ENCODE measurements at regions not wholly inside any gene's neighbourhood (a gene's known extent, or its start where the extent isn't known, plus 50 kb on each side); places are given as distances from the start of the nearest gene placed in this dataset.

- no peak overlapping the region for H3K4me3 ChIP-seq
- no peaks in the 10 kb centered on the region for H3K27me3 ChIP-seq
- DNase-seq (no peak), ATAC-seq (no peak)
- intact Hi-C loops (cut with DNase I): no loop called here
- no peak overlapping the region for H3K27ac ChIP-seq
- H3K4me1 ChIP-seq: no peaks in the 10 kb centered on the region
- no peaks in the 10 kb centered on the region for H3K36me3 ChIP-seq
- no peak for TF ChIP-seq CTCF (IDR thresholded peaks at IDR 0.05)
- no peaks in the 10 kb centered on the region for H3K9me3 ChIP-seq
Measured at GRCh38 chr1:190633488-190633887, 155.8 kb upstream of the BRINP3 start.

GRCh38 chr1:190634134-190634533 is 156.5 kb upstream of the BRINP3 start:
- Histone ChIP-seq H3K9me3 (no peaks in the 10 kb centered on the region), H3K27me3 (no peaks in the 10 kb centered on the region), H3K36me3 (no peaks in the 10 kb centered on the region), H3K27ac (no peak overlapping the region), H3K4me3 (no peak overlapping the region), H3K4me1 (no peaks in the 10 kb centered on the region)
- no peak for TF ChIP-seq CTCF (IDR thresholded peaks at IDR 0.05)
- no peak for ATAC-seq
- DNase-seq: no peak
- intact Hi-C loops (cut with DNase I): no loop called here

- H3K4me1 ChIP-seq: no peaks in the 10 kb centered on the region
- DNase-seq (no peak), ATAC-seq (no peak)
- no peaks in the 10 kb centered on the region for H3K9me3 ChIP-seq
- H3K4me3 ChIP-seq: no peak overlapping the region
- no peak overlapping the region for H3K27ac ChIP-seq
- intact Hi-C loops (cut with DNase I): no loop called here
- no peak for TF ChIP-seq CTCF (IDR thresholded peaks at IDR 0.05)
- H3K27me3 ChIP-seq: no peaks in the 10 kb centered on the region
- H3K36me3 ChIP-seq: no peaks in the 10 kb centered on the region
Measured at GRCh38 chr1:190649553-190649952, 171.9 kb upstream of the BRINP3 start.

GRCh38 chr1:190658907-190659306 is 181.2 kb upstream of the BRINP3 start:
- ATAC-seq: no peak

GRCh38 chr1:190663962-190664361 is 186.3 kb upstream of the BRINP3 start:
- Histone ChIP-seq H3K9me3 (no peaks in the 10 kb centered on the region), H3K36me3 (no peaks in the 10 kb centered on the region), H3K27me3 (no peaks in the 10 kb centered on the region), H3K4me3 (no peak overlapping the region), H3K27ac (no peak overlapping the region), H3K4me1 (no peaks in the 10 kb centered on the region)
- DNase-seq (no peak), ATAC-seq (no peak)
- intact Hi-C loops (cut with DNase I): no loop called here
- no peak for TF ChIP-seq CTCF (IDR thresholded peaks at IDR 0.05)

More at GRCh38 chr1:190658907-190659306, 181.2 kb upstream of the BRINP3 start:
- DNase-seq: no peak
- intact Hi-C loops (cut with DNase I): no loop called here
- no peaks in the 10 kb centered on the region for H3K36me3 ChIP-seq
- no peak overlapping the region for H3K4me3 ChIP-seq
- no peaks in the 10 kb centered on the region for H3K9me3 ChIP-seq
- no peak for TF ChIP-seq CTCF (IDR thresholded peaks at IDR 0.05)
- H3K4me1 ChIP-seq: no peaks in the 10 kb centered on the region
- no peaks in the 10 kb centered on the region for H3K27me3 ChIP-seq
- H3K27ac ChIP-seq: no peak overlapping the region

- TF ChIP-seq CTCF (IDR thresholded peaks at IDR 0.05): no peak
- no peaks in the 10 kb centered on the region for H3K27me3 ChIP-seq
- no peaks in the 10 kb centered on the region for H3K4me1 ChIP-seq
- ATAC-seq (no peak), DNase-seq (no peak)
- intact Hi-C loops (cut with DNase I): no loop called here
- H3K36me3 ChIP-seq: no peaks in the 10 kb centered on the region
- H3K4me3 ChIP-seq: no peak overlapping the region
- no peaks in the 10 kb centered on the region for H3K9me3 ChIP-seq
- H3K27ac ChIP-seq: no peak overlapping the region
Measured at GRCh38 chr1:190665045-190665444, 187.4 kb upstream of the BRINP3 start.
